ENCODE measurements at regions not wholly inside any gene's neighbourhood (a gene's known extent, or its start where the extent isn't known, plus 50 kb on each side); places are given as distances from the start of the nearest gene placed in this dataset.

- H3K4me3 ChIP-seq (ENCODE audit: low read depth, low read length) = no peak overlapping the region
- TF ChIP-seq CTCF (IDR thresholded peaks at IDR 0.05; ENCODE audit: control insufficient read depth, extremely low read depth, insufficient read depth) = no peak
- no peak for DNase-seq (ENCODE audit: low read depth)
Observed at GRCh38 chr10:105370692-105371091, 729.6 kb downstream of the SORCS3 start.

GRCh38 chr10:105359708-105360107 is 718.6 kb downstream of the SORCS3 start:
- TF ChIP-seq CTCF (IDR thresholded peaks at IDR 0.05; ENCODE audit: control insufficient read depth, extremely low read depth, insufficient read depth) = no peak
- no peak overlapping the region for H3K4me3 ChIP-seq (ENCODE audit: low read depth, low read length)
- no peak for DNase-seq (ENCODE audit: low read depth)

- no peak for TF ChIP-seq CTCF (IDR thresholded peaks at IDR 0.05; ENCODE audit: control insufficient read depth, extremely low read depth, insufficient read depth)
- no peak for DNase-seq (ENCODE audit: low read depth)
- no peak overlapping the region for H3K4me3 ChIP-seq (ENCODE audit: low read depth, low read length)
Observed at GRCh38 chr10:105358911-105359310, 717.8 kb downstream of the SORCS3 start.

GRCh38 chr10:105356626-105357025 is 715.5 kb downstream of the SORCS3 start:
- no peak for TF ChIP-seq CTCF (IDR thresholded peaks at IDR 0.05; ENCODE audit: control insufficient read depth, extremely low read depth, insufficient read depth)
- no peak overlapping the region for H3K4me3 ChIP-seq (ENCODE audit: low read depth, low read length)
- DNase-seq (ENCODE audit: low read depth) = no peak

GRCh38 chr10:105354010-105354409 is 712.9 kb downstream of the SORCS3 start:
- no peak for DNase-seq (ENCODE audit: low read depth)
- no peak for TF ChIP-seq CTCF (IDR thresholded peaks at IDR 0.05; ENCODE audit: control insufficient read depth, extremely low read depth, insufficient read depth)
- no peak overlapping the region for H3K4me3 ChIP-seq (ENCODE audit: low read depth, low read length)

- no peak for DNase-seq (ENCODE audit: low read depth)
- H3K4me3 ChIP-seq (ENCODE audit: low read depth, low read length) = no peak overlapping the region
- TF ChIP-seq CTCF (IDR thresholded peaks at IDR 0.05; ENCODE audit: control insufficient read depth, extremely low read depth, insufficient read depth) = no peak
Observed at GRCh38 chr10:105352827-105353226, 711.7 kb downstream of the SORCS3 start.

- H3K4me3 ChIP-seq (ENCODE audit: low read depth, low read length) = no peak overlapping the region
- no peak for TF ChIP-seq CTCF (IDR thresholded peaks at IDR 0.05; ENCODE audit: control insufficient read depth, extremely low read depth, insufficient read depth)
- DNase-seq (ENCODE audit: low read depth) = no peak
Observed at GRCh38 chr10:105352281-105352680, 711.2 kb downstream of the SORCS3 start.

All from LNCaP clone FGC (cell line).